Neutrophil (primary cell): ENCODE measurements at regions not wholly inside any gene's neighbourhood (a gene's known extent, or its start where the extent isn't known, plus 50 kb on each side); places are given as distances from the start of the nearest gene placed in this dataset.

Experiments used
- H3K27ac ChIP-seq: fragments of 200-600 bp; sonication (generic); 2 replicates; pipeline ENCODE4 v1.5.1; 2016; ENCODE audit warnings: mild to moderate bottlenecking, moderate library complexity
- H3K27me3 ChIP-seq: fragments of 200-600 bp; sonication (generic); 2 replicates; pipeline ENCODE4 v1.6.0; 2016; ENCODE audit warnings: mild to moderate bottlenecking
- H3K36me3 ChIP-seq: fragments of 200-600 bp; sonication (generic); 2 replicates; pipeline ENCODE4 v1.5.1; 2017
- H3K4me1 ChIP-seq, 2 experiments: fragments of 200-600 bp in 1 of 2; sonication (generic) in 1 of 2; 1 replicate in 1 of 2; 2 replicates in 1 of 2; pipeline versions ENCODE4 v1.5.1 to v1.6.1; 2013 to 2016; ENCODE audit warnings: low read depth in 1 of 2, low read length in 1 of 2, mild to moderate bottlenecking in 1 of 2, moderate library complexity in 1 of 2; ENCODE audit not compliant: control insufficient read depth in 1 of 2, insufficient read depth in 1 of 2
- H3K4me3 ChIP-seq, 2 experiments: fragments of 200-600 bp in 1 of 2; sonication (generic) in 1 of 2; 1 replicate in 1 of 2; 2 replicates in 1 of 2; pipeline ENCODE4 v1.5.1; 2013 to 2016; ENCODE audit warnings: low read depth in 1 of 2, low read length in 1 of 2, mild to moderate bottlenecking in 1 of 2, moderate library complexity in 1 of 2
- H3K9me3 ChIP-seq: fragments of 200-600 bp; sonication (generic); 2 replicates; pipeline ENCODE4 v1.5.1; 2016
- CTCF ChIP-seq: fragments of 200-600 bp; sonication (generic); IDR thresholded peaks from 2 replicates; pipeline ENCODE4 v1.5.1; 2016; ENCODE audit warnings: antibody characterized with exemption

- Histone ChIP-seq H3K27me3 (peaks cover 19% of the 10 kb centered on the region), H3K27ac (no peak overlapping the region), H3K4me3 (no peak overlapping the region), H3K4me1 (no peaks in the 10 kb centered on the region), H3K9me3 (no peaks in the 10 kb centered on the region), H3K36me3 (no peaks in the 10 kb centered on the region)
- no peak for TF ChIP-seq CTCF
Observed at GRCh38 chr20:4490606-4491280, 195.5 kb upstream of the PRNP start.

- Histone ChIP-seq H3K27me3 (peaks cover 19% of the 10 kb centered on the region), H3K4me3 (no peak overlapping the region), H3K27ac (no peak overlapping the region), H3K9me3 (no peaks in the 10 kb centered on the region), H3K4me1 (no peaks in the 10 kb centered on the region), H3K36me3 (no peaks in the 10 kb centered on the region)
- TF ChIP-seq CTCF, result no peak
Observed at GRCh38 chr20:4490045-4490444, 196.2 kb upstream of the PRNP start.

GRCh38 chr20:4488407-4489339 is 197.6 kb upstream of the PRNP start:
- no peaks in the 10 kb centered on the region for H3K9me3 ChIP-seq
- peaks cover 19% of the 10 kb centered on the region for H3K27me3 ChIP-seq
- no peak for TF ChIP-seq CTCF
- H3K4me3 ChIP-seq, result no peak overlapping the region
- no peak overlapping the region for H3K27ac ChIP-seq
- H3K36me3 ChIP-seq, result no peaks in the 10 kb centered on the region
- H3K4me1 ChIP-seq, result no peaks in the 10 kb centered on the region

- Histone ChIP-seq H3K4me3 (no peak overlapping the region), H3K4me1 (no peaks in the 10 kb centered on the region), H3K9me3 (no peaks in the 10 kb centered on the region), H3K36me3 (no peaks in the 10 kb centered on the region), H3K27me3 (peaks cover 3% of the 10 kb centered on the region), H3K27ac (no peak overlapping the region)
- no peak for TF ChIP-seq CTCF
Observed at GRCh38 chr20:4484379-4484997, 201.8 kb upstream of the PRNP start.

- no peak overlapping the region for H3K4me3 ChIP-seq
- TF ChIP-seq CTCF, result no peak
- no peak overlapping the region for H3K27ac ChIP-seq
- H3K36me3 ChIP-seq, result no peaks in the 10 kb centered on the region
- H3K27me3 ChIP-seq, result no peaks in the 10 kb centered on the region
- H3K9me3 ChIP-seq, result no peaks in the 10 kb centered on the region
- H3K4me1 ChIP-seq, result no peaks in the 10 kb centered on the region
Observed at GRCh38 chr20:4483961-4484360, 202.3 kb upstream of the PRNP start.
